ENCODE measurements at regions not wholly inside any gene's neighbourhood (a gene's known extent, or its start where the extent isn't known, plus 50 kb on each side); places are given as distances from the start of the nearest gene placed in this dataset.

- 92% methylated on average over 4 of the region's 5 CpGs; no CpG with 5 or more reads in 1 of the 2 experiments for WGBS, 2 experiments (ENCODE audit: extremely low coverage in 1 of 2, insufficient coverage in 1 of 2, insufficient read length in 1 of 2, insufficient replicate concordance in 2 of 2, low coverage in 1 of 2, low lambda C conversion rate in 2 of 2, missing lambda C conversion rate in 1 of 2)
- CTCF ChIA-PET (ENCODE audit: partially characterized antibody), result interaction anchor here (0.6 to 1.8 kb wide), 8 partner anchors 9 to 170 kb away, joined by 3 to 7 read pairs (median 4); no protein-coding TSS in a partner anchor
- FAIRE-seq, result no peak
- TF ChIP-seq, protein P1, sequence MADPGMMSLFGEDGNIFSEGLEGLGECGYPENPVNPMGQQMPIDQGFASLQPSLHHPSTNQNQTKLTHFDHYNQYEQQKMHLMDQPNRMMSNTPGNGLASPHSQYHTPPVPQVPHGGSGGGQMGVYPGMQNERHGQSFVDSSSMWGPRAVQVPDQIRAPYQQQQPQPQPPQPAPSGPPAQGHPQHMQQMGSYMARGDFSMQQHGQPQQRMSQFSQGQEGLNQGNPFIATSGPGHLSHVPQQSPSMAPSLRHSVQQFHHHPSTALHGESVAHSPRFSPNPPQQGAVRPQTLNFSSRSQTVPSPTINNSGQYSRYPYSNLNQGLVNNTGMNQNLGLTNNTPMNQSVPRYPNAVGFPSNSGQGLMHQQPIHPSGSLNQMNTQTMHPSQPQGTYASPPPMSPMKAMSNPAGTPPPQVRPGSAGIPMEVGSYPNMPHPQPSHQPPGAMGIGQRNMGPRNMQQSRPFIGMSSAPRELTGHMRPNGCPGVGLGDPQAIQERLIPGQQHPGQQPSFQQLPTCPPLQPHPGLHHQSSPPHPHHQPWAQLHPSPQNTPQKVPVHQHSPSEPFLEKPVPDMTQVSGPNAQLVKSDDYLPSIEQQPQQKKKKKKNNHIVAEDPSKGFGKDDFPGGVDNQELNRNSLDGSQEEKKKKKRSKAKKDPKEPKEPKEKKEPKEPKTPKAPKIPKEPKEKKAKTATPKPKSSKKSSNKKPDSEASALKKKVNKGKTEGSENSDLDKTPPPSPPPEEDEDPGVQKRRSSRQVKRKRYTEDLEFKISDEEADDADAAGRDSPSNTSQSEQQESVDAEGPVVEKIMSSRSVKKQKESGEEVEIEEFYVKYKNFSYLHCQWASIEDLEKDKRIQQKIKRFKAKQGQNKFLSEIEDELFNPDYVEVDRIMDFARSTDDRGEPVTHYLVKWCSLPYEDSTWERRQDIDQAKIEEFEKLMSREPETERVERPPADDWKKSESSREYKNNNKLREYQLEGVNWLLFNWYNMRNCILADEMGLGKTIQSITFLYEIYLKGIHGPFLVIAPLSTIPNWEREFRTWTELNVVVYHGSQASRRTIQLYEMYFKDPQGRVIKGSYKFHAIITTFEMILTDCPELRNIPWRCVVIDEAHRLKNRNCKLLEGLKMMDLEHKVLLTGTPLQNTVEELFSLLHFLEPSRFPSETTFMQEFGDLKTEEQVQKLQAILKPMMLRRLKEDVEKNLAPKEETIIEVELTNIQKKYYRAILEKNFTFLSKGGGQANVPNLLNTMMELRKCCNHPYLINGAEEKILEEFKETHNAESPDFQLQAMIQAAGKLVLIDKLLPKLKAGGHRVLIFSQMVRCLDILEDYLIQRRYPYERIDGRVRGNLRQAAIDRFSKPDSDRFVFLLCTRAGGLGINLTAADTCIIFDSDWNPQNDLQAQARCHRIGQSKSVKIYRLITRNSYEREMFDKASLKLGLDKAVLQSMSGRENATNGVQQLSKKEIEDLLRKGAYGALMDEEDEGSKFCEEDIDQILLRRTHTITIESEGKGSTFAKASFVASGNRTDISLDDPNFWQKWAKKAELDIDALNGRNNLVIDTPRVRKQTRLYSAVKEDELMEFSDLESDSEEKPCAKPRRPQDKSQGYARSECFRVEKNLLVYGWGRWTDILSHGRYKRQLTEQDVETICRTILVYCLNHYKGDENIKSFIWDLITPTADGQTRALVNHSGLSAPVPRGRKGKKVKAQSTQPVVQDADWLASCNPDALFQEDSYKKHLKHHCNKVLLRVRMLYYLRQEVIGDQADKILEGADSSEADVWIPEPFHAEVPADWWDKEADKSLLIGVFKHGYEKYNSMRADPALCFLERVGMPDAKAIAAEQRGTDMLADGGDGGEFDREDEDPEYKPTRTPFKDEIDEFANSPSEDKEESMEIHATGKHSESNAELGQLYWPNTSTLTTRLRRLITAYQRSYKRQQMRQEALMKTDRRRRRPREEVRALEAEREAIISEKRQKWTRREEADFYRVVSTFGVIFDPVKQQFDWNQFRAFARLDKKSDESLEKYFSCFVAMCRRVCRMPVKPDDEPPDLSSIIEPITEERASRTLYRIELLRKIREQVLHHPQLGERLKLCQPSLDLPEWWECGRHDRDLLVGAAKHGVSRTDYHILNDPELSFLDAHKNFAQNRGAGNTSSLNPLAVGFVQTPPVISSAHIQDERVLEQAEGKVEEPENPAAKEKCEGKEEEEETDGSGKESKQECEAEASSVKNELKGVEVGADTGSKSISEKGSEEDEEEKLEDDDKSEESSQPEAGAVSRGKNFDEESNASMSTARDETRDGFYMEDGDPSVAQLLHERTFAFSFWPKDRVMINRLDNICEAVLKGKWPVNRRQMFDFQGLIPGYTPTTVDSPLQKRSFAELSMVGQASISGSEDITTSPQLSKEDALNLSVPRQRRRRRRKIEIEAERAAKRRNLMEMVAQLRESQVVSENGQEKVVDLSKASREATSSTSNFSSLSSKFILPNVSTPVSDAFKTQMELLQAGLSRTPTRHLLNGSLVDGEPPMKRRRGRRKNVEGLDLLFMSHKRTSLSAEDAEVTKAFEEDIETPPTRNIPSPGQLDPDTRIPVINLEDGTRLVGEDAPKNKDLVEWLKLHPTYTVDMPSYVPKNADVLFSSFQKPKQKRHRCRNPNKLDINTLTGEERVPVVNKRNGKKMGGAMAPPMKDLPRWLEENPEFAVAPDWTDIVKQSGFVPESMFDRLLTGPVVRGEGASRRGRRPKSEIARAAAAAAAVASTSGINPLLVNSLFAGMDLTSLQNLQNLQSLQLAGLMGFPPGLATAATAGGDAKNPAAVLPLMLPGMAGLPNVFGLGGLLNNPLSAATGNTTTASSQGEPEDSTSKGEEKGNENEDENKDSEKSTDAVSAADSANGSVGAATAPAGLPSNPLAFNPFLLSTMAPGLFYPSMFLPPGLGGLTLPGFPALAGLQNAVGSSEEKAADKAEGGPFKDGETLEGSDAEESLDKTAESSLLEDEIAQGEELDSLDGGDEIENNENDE (IDR thresholded peaks at IDR 0.05; ENCODE audit: insufficient replicate concordance, low read length), result no peak
Observed at GRCh38 chr14:22282417-22282816, 306.6 kb downstream of the DAD1 start.

More at GRCh38 chr14:22282417-22282816, 306.6 kb downstream of the DAD1 start:
- H2BK120ac ChIP-seq (replicated peaks; ENCODE audit: low read depth, low read length), result no peak overlapping the region
- no peaks in the 10 kb centered on the region for H3K9me3 ChIP-seq (ENCODE audit: insufficient read depth in 2 of 2, low read depth in 1 of 2, low read length in 1 of 2)
- no peaks in the 10 kb centered on the region for H4K20me1 ChIP-seq (replicated peaks in 1 of 2; ENCODE audit: control insufficient read depth in 1 of 2, insufficient read depth in 2 of 2, low read length in 2 of 2)
- no peak overlapping the region for H3K23ac ChIP-seq (ENCODE audit: insufficient read length)
- H3K79me1 ChIP-seq (ENCODE audit: low read depth, low read length), result no peaks in the 10 kb centered on the region
- no peak overlapping the region for H2BK20ac ChIP-seq (ENCODE audit: low read length)
- H3K36me3 ChIP-seq (ENCODE audit: control insufficient read depth in 2 of 4, insufficient read depth in 4 of 4, low read length in 3 of 4), result no peaks in the 10 kb centered on the region
- H4K5ac ChIP-seq (ENCODE audit: insufficient read length, low read depth, low read length), result no peak overlapping the region
- no peak overlapping the region for H2BK12ac ChIP-seq (ENCODE audit: low read depth, low read length)
- H2BK5ac ChIP-seq (ENCODE audit: low read depth, low read length), result no peak overlapping the region
- H3K14ac ChIP-seq (ENCODE audit: insufficient read length), result no peak overlapping the region
- no peak for DNase-seq (ENCODE audit: low read depth in 1 of 2, low spot score in 2 of 2)
- H3K4ac ChIP-seq (replicated peaks; ENCODE audit: insufficient read length, low read depth, low read length), result no peak overlapping the region
- no peak overlapping the region for H2AK5ac ChIP-seq (ENCODE audit: low read depth, low read length)
- H3K56ac ChIP-seq (replicated peaks; ENCODE audit: insufficient read length, low read depth, low read length), result no peak overlapping the region
- POLR2A ChIA-PET (ENCODE audit: partially characterized antibody), result no interaction called here
- H4K8ac ChIP-seq (ENCODE audit: extremely low read depth, insufficient read depth, low read length), result no peak overlapping the region
- H3K18ac ChIP-seq (ENCODE audit: extremely low read depth, low read length), result no peak overlapping the region
- no peak overlapping the region for H3K4me3 ChIP-seq (ENCODE audit: extremely low read depth in 1 of 4, insufficient read depth in 2 of 4, low read depth in 3 of 4, low read length in 4 of 4)
- H3K9ac ChIP-seq (replicated peaks in 1 of 4; ENCODE audit: extremely low read depth in 1 of 4, low read depth in 3 of 4, low read length in 3 of 4), result no peak overlapping the region
- H3K27ac ChIP-seq (ENCODE audit: low read depth, low read length), result no peak overlapping the region
- no peak overlapping the region for H2AFZ ChIP-seq (ENCODE audit: low read length)
- no peak overlapping the region for H3K4me2 ChIP-seq (ENCODE audit: insufficient read depth in 1 of 2, low read depth in 2 of 2, low read length in 2 of 2)
- H3K27me3 ChIP-seq (replicated peaks in 1 of 4; ENCODE audit: control insufficient read depth in 3 of 4, extremely low read depth in 1 of 4, insufficient read depth in 3 of 4, low read length in 3 of 4), result no peaks in the 10 kb centered on the region
- H4K91ac ChIP-seq (replicated peaks; ENCODE audit: insufficient read length, low read length), result no peak overlapping the region
- peaks cover 0 to 3% (median 0%) of the 10 kb centered on the region in 4 experiments; a peak in 1 of 7 replicates for H3K4me1 ChIP-seq (replicated peaks in 1 of 4; ENCODE audit: control insufficient read depth in 3 of 4, insufficient read depth in 4 of 4, low read length in 3 of 4)
- no peaks in the 10 kb centered on the region for H3K79me2 ChIP-seq (ENCODE audit: control insufficient read depth in 1 of 2, insufficient read depth in 2 of 2, low read length in 2 of 2)
- no peaks in the 10 kb centered on the region for H3K23me2 ChIP-seq (ENCODE audit: low read depth, low read length)
- no peak overlapping the region for H2BK15ac ChIP-seq (ENCODE audit: low read length)
